OCI-LY7 (cell line): ENCODE measurements at regions not wholly inside any gene's neighbourhood (a gene's known extent, or its start where the extent isn't known, plus 50 kb on each side); places are given as distances from the start of the nearest gene placed in this dataset.

ENCODE experiments used
- BruUV-seq: library from RNA; stranded (reverse); fragments of 400-500 nt; replicated peaks from 2 replicates; lab custom pipeline; 2021; lab: Mats Ljungman, UMichigan
- CTCF ChIA-PET: fragments of 300-600 bp; sonication (Branson Sonifier 250); formaldehyde crosslinking; loops from one replicate; lab custom pipeline; 2022; ENCODE audit warnings: antibody characterized with exemption; ENCODE audit not compliant: unreplicated experiment; lab: Charles Lee
- POLR2A ChIA-PET: fragments of 300-600 bp; sonication (Branson Sonifier 250); formaldehyde crosslinking; loops from one replicate; lab custom pipeline; 2022; ENCODE audit warnings: antibody characterized with exemption; lab: Charles Lee
- DNase-seq: peaks from one replicate; pipeline ENCODE4 v3.0.0-alpha.2; 2015; ENCODE audit warnings: low spot score
- H2AFZ ChIP-seq: fragments of 200-600 bp; sonication (generic), shearing (Covaris generic); 2 replicates; pipeline ENCODE4 v1.6.1; 2014; ENCODE audit warnings: mild to moderate bottlenecking, antibody characterized with exemption, low read length, moderate library complexity
- H3K27ac ChIP-seq: fragments of 200-600 bp; sonication (generic); 2 replicates; pipeline ENCODE4 v1.5.1; 2014; ENCODE audit warnings: mixed run types, low read depth, mild to moderate bottlenecking, moderate library complexity, low read length, inconsistent platforms; ENCODE audit not compliant: poor library complexity, severe bottlenecking
- H3K36me3 ChIP-seq: fragments of 200-600 bp; sonication (generic); 2 replicates; pipeline ENCODE4 v1.6.1; 2014; ENCODE audit warnings: mild to moderate bottlenecking, antibody characterized with exemption, low read length, moderate library complexity, mixed read lengths; ENCODE audit not compliant: insufficient read depth
- H3K4me1 ChIP-seq: fragments of 200-600 bp; sonication (generic); 2 replicates; pipeline ENCODE4 v1.5.1; 2014; ENCODE audit warnings: mild to moderate bottlenecking, low read length; ENCODE audit not compliant: insufficient read depth, poor library complexity, severe bottlenecking
- H3K4me2 ChIP-seq: fragments of 200-600 bp; sonication (generic); 2 replicates; pipeline ENCODE4 v1.6.1; 2014; ENCODE audit warnings: mild to moderate bottlenecking, low read length
- H3K4me3 ChIP-seq: fragments of 200-600 bp; sonication (generic); 2 replicates; pipeline ENCODE4 v1.5.1; 2014; ENCODE audit warnings: mild to moderate bottlenecking, low read depth, low read length; ENCODE audit not compliant: poor library complexity, severe bottlenecking
- H3K79me2 ChIP-seq: fragments of 200-600 bp; sonication (generic); 2 replicates; pipeline ENCODE4 v1.6.1; 2016; ENCODE audit warnings: low read depth, mild to moderate bottlenecking, low read length, moderate library complexity, mixed read lengths; ENCODE audit not compliant: insufficient read depth
- H3K9me2 ChIP-seq: fragments of 200-600 bp; sonication (generic); 2 replicates; pipeline ENCODE4 v1.6.1; 2016; ENCODE audit warnings: mild to moderate bottlenecking, low read length, mixed read lengths; ENCODE audit not compliant: insufficient read depth
- H3K9me3 ChIP-seq: fragments of 200-600 bp; sonication (generic); 2 replicates; pipeline ENCODE4 v1.6.1; 2014; ENCODE audit warnings: mild to moderate bottlenecking, mixed run types, low read length, mixed read lengths
- H4K20me1 ChIP-seq: fragments of 200-600 bp; sonication (generic); 2 replicates; pipeline ENCODE4 v1.6.1; 2014; ENCODE audit warnings: mild to moderate bottlenecking, antibody characterized with exemption, low read length, moderate library complexity, mixed read lengths; ENCODE audit not compliant: insufficient read depth
- EZH2phosphoT487 ChIP-seq: fragments of 200-600 bp; sonication (generic); IDR thresholded peaks from 2 replicates; pipeline ENCODE4 v1.6.1; 2018; ENCODE audit warnings: low read depth, borderline replicate concordance, mild to moderate bottlenecking, mixed run types, antibody characterized with exemption, low read length, moderate library complexity, mixed read lengths
- intact Hi-C: fragments of 100-400 bp; cut with micrococcal nuclease; formaldehyde crosslinking; loops from one replicate; pipeline ENCODE4 v1.10.0; 2022; ENCODE audit not compliant: unreplicated experiment
- TF ChIP-seq, protein P1 (sequence below): fragments of 200-600 bp; sonication (generic); conservative IDR thresholded peaks from 2 replicates; pipeline ENCODE4 v1.5.1; 2014; ENCODE audit warnings: mild to moderate bottlenecking, antibody characterized with exemption, low read length, moderate library complexity, mixed read lengths

DNA sequence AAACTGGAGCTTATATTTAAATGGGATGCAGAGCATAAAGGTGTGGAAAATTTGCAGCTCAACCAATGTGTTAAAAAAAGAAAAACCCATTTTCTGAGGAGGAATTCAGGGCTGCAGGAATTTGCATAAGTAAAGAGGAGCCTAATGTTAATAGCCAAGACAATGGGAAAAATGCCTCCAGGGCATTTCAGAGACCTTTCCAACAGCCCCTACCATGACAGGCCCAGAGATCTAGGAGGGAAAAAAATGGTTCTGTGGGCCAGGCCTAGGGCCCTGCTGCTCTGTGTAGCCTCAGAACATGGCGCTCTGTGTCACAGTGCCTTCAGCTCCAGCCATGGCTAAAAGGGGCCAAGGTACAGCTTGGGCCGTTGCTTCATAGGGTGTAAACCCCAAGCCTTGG, 719.7 kb upstream of the ACVR2A start:
- Histone ChIP-seq H3K27ac (no peak overlapping the region), H3K79me2 (no peaks in the 10 kb centered on the region), H3K9me3 (no peaks in the 10 kb centered on the region), H3K4me3 (no peak overlapping the region), H3K4me1 (no peaks in the 10 kb centered on the region), H2AFZ (no peak overlapping the region), H3K9me2 (no peaks in the 10 kb centered on the region), H4K20me1 (no peaks in the 10 kb centered on the region), H3K36me3 (no peaks in the 10 kb centered on the region), H3K4me2 (no peak overlapping the region)
- BruUV-seq: no TSS peak
- CTCF ChIA-PET: no interaction called here
- DNase-seq: no peak
- TF ChIP-seq, protein P1, sequence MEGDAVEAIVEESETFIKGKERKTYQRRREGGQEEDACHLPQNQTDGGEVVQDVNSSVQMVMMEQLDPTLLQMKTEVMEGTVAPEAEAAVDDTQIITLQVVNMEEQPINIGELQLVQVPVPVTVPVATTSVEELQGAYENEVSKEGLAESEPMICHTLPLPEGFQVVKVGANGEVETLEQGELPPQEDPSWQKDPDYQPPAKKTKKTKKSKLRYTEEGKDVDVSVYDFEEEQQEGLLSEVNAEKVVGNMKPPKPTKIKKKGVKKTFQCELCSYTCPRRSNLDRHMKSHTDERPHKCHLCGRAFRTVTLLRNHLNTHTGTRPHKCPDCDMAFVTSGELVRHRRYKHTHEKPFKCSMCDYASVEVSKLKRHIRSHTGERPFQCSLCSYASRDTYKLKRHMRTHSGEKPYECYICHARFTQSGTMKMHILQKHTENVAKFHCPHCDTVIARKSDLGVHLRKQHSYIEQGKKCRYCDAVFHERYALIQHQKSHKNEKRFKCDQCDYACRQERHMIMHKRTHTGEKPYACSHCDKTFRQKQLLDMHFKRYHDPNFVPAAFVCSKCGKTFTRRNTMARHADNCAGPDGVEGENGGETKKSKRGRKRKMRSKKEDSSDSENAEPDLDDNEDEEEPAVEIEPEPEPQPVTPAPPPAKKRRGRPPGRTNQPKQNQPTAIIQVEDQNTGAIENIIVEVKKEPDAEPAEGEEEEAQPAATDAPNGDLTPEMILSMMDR: no peak
- TF ChIP-seq EZH2phosphoT487: no peak
- POLR2A ChIA-PET: no interaction called here
- intact Hi-C loops: no loop called here

- Histone ChIP-seq H3K4me1 (no peaks in the 10 kb centered on the region), H3K4me3 (no peak overlapping the region), H3K27ac (no peak overlapping the region), H3K9me3 (no peaks in the 10 kb centered on the region), H4K20me1 (no peaks in the 10 kb centered on the region), H3K79me2 (no peaks in the 10 kb centered on the region), H2AFZ (no peak overlapping the region), H3K36me3 (no peaks in the 10 kb centered on the region), H3K9me2 (no peaks in the 10 kb centered on the region), H3K4me2 (no peak overlapping the region)
- TF ChIP-seq, protein P1: no peak
- no peak for TF ChIP-seq EZH2phosphoT487
- ChIA-PET POLR2A (interaction anchor here (0.7 kb wide), 1 partner anchor 1798 kb away, joined by 3 read pairs; no protein-coding TSS in a partner anchor), CTCF (no interaction called here)
- intact Hi-C loops: no loop called here
- no peak for DNase-seq
- no TSS peak for BruUV-seq
Measured at GRCh38 chr2:147122944-147123343, 721.9 kb upstream of the ACVR2A start.

DNA sequence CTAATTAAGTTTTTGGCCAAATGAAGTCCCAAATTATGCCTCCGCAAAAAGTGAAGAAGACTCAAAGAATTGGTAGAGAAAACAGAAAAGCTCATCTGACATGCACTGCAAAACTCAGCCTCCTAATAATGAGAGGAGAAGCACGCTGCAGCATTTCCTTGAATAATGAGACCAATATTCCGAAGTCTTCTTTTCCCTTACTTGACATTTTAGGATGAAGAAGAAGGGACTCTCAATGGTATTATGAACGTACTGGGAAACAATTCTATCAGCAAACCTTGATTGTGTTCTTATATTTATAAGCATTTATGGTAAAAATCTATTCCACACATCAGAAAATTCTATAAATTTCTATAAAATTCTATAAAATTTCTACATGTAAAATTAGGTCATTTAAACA, 733.9 kb upstream of the ACVR2A start:
- no TSS peak for BruUV-seq
- no peaks in the 10 kb centered on the region for H3K36me3 ChIP-seq
- no peak overlapping the region for H3K27ac ChIP-seq
- ChIA-PET CTCF (no interaction called here), POLR2A (no interaction called here)
- TF ChIP-seq, protein P1: no peak
- TF ChIP-seq EZH2phosphoT487: no peak
- H3K4me1 ChIP-seq: no peaks in the 10 kb centered on the region
- no peak overlapping the region for H3K4me2 ChIP-seq
- intact Hi-C loops: no loop called here
- H3K4me3 ChIP-seq: no peak overlapping the region
- H3K79me2 ChIP-seq: no peaks in the 10 kb centered on the region
- no peak overlapping the region for H2AFZ ChIP-seq
- no peaks in the 10 kb centered on the region for H3K9me2 ChIP-seq
- no peaks in the 10 kb centered on the region for H4K20me1 ChIP-seq
- no peak for DNase-seq
- H3K9me3 ChIP-seq: no peaks in the 10 kb centered on the region
